RPMI8226 (cell line): ENCODE measurements at regions not wholly inside any gene's neighbourhood (a gene's known extent, or its start where the extent isn't known, plus 50 kb on each side); places are given as distances from the start of the nearest gene placed in this dataset.
"Not testable (repeated sequence)": the region's sequence is repeated elsewhere in the genome, so short reads cannot be mapped to it uniquely, and the experiment has no call there.

Experiments
- DNase-seq: peaks from one replicate; pipeline ENCODE4 v3.0.0-alpha.2; 2015

DNA sequence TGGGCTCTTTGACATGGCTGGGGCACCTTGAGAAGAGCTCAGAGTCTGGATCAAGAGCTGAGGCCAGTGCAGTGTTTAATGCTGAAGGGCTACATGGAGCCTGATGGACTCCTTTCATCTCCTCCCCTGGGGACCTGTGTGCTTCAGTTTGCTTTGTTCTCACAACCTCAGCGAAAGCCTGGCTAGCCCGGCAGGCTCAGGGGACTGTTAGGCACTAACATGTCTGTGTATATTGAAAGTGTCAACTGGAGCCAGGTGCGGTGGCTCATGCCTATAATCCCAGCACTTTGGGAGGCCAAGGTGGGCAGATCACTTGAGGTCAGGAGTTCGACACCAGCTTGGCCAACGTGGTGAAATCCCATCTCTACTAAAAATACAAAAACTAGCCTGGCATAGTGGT, 194.5 kb downstream of the C1orf94 start:
- not testable (repeated sequence) for DNase-seq

DNA sequence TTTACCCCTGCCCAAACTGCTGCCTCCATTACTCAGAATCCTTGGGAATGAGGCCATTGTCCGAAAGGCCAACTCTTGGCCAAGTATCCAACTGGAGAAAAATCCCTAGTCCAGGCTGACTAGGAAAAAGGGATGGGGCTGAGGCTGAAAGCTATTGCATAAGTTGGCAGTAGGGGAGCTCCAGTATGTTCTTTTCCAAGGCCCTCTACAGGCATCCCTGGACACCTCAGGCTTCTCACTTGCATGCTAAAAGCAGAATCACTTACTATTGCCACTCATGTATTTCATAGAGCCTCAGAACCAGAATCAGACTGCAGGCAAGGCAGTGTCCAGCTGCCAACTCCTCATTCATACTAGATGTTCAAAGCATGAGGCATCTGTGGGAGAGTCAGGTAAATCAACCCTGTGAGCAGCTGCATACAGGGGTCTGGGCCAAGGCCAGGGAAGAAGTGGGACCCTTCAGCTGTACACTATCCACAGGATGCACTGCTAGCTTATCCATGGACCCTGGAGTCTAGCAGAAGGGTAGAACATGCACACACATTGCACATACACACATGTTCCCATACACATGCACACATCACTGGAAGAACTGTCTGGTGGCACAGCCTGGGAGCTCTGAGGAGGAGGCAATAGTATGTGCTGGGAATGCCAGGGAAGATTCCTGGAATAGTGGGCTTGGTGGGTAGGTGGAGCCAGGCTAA, 195.3 kb downstream of the C1orf94 start:
- no peak for DNase-seq

DNA sequence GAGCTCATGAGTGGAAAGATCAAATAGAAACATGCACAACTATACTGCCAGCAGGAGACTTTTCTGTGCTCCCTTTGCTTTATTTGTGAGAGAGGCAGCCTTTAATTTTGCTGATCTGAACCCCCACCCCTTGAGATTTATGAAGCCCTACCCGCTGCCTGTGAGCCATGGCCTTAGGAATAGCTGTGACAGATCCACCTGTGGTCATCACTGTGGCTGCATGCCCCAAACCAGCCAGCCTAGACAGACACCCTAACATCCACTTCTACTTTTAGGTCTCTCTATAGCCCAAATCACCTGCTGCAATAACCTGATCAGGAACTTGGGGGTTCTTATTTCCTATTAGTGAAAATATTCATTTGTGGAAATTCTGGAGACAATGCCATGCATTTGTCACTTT, 196.2 kb downstream of the C1orf94 start:
- no peak for DNase-seq

DNA sequence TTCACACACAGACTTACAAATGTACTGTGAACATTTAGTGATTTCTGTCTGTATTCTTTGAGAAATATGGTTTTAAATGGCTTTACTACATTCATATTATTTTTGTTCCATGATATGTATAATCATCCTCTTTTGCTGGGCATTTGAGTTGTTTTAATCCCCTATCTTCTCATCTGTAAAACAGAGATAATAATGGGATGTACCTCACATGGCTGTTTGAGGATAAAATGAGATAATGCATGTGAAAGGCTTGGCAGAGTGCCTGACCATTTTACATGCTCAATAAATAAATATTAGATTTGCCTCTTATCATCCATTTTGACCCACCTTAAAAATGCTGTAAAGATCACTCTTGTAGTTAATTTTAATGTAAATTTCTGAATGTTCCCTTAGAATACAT, 197.2 kb downstream of the C1orf94 start:
- DNase-seq: no peak

DNA sequence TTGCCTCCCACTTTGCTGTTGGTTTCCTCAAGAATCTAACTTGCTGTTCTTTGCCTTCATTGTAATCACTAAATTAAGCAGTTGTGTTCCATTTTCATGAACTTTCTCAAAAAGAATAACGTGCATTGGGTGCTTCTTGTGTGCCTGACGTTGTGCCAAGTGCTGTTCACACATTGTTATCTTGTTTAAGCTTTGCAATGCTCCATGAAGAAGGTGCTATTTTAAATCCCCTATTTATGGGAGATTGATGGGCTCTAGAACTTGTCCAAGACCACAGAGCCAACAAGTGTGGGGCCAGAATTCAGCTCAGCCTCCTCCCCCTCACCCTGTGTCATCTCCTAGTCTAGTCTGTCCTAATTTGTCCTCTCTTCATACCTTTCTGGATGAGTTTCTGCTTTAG, 199.8 kb downstream of the C1orf94 start:
- DNase-seq: no peak

DNA sequence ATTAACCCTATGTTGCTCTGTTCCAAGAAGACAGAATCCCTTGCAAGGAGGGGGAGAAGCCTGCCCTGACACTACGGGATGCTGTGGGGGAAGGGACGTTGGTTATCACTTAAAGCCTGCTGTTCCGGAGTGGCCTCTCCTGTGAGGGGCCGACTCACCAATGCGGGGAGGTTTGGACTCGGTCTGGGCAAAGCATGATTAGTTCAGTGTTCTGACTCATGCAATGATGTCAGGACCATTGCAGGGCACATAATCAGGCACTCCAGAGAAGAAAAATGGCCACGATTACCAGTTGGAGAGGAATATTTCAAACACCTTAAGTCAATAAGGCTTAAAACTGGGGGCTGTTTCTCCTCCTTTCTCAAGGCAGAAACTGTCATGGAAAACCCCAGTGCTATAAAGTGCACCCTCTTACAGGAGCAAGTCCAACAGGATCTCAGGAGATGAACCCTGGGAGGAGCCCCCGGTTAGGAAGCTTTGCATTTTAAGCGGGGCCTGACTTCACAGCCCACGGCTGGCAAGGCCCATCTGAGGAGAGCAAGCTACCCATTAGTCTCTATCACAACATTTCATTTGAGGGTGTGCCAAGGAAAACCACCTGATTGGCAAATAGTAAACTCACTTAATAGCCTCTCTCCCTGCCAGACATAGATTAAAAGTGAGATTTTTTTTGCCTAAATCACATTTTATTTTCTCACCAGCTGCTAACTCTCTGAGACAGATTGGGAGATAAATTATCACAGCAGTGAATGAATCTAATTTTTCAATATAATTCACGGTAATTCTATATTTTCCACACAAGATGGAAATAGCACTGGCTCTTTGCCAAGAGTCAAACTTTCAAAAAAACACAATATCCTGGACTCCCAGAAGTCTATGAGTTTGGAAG, 202.5 kb downstream of the C1orf94 start:
- DNase-seq: no peak

DNA sequence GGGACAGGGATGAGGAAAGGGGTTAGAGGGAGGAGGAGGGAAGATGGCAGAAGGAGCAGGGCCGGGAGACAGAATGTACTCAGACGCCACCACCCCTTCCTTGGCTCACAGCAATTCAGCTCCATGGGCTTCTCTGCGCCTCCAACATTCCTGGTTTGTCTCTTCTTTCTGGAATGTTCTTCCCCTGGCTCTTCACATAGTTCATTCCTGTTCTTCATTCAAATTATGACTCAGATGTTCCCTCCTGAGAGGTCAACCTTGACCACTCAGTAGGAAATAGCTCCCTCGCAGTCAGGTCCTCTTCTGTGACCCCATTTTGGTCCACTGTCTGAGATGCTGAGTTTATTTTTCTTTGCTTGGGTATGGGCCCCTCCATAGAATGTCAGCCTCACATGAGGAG, 203.2 kb downstream of the C1orf94 start:
- DNase-seq: no peak

DNA sequence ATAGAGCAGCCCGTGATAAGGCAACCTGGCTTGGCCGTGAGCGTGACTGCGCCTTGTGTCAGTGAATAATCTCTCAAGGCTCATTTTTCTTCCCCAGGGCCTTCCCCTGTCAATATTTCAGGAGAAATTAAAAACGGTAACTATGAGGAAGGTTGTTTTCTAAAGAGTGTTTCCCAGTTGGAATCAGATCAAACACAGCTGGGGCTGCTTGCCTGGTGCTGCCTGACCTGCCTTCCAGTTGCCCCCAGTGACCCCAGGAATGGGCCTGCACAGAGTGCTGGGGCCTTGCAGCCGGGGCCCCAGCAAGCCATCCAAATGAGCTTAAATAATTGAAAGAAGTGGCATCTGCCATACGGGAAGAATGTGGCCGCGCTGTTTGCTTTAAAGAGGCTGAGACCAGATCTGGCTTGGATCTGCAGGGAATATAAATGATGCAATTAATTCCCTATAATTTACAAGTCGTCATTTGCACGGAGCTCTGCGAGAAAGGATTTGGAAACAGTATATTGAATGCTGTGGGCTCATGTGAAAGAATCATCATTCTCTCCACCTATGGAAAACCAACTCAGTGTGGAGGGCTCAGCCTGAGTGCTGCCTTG, 203.9 kb downstream of the C1orf94 start:
- no peak for DNase-seq

DNA sequence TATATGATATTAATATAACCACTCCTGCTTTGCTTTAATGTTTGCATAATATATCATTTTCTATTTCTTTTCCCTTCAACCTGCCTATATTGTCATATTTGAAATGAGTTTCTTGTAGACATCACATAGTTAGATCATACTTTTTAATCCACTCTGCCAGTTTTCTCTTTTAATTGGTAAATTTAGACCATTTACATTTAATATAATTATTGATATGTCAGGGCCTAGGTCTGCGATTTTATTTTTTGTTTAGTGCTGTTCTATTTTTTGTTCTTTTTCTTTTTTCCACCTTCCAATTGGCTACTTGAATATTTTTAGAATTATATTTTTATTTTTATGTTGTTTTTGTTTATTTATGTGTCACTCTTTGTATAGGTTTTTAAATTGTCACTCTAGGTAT, 213.3 kb downstream of the C1orf94 start:
- no peak for DNase-seq

DNA sequence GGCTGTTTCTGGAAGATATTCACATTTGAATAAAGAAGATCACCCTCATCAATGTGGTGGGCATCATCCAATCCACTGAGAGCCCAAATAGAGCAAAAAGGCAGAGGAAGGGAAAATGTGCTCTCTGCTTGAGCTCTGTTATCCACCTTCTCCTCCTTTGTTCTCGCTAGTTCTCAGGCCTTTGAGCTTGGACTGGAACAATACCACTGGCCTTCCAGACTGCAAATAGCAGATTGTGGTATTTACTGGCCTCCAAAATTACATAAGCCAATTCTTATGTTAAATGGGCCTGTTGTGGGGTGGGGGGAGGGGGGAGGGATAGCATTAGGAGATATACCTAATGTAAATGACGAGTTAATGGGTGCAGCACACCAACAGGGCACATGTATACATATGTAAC, 219.3 kb downstream of the C1orf94 start:
- DNase-seq: no peak

DNA sequence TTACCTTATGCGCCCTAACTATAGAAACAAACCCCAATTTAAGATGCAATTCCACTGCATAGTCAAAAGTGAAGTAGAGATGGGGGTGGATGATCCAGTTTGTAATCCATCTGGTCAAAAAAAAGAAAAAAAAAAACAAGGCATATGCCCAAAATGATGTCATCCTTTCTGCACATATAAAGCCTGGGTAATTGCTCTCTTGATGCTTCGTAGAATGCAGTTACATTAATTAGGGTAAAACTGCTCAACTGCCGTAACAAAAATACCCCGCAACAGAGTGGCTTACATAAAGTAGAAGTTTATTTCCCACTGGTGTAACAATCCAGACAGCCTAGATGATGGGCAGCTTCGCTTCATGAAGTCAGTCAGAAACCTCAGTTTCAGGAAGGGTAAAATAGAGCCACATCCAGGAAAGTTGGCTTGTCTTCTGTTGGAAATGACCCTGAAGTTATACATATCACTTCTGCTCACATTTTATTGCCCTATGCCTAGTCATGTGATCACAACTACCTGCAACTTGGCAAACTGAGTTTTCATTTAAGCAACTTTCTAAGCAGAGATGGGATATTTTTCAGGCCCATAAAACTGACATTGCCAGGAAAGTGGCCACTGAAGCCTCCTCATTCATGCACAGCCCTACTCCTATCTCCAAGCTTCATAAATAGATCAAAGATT, 221.7 kb downstream of the C1orf94 start:
- DNase-seq: no peak

DNA sequence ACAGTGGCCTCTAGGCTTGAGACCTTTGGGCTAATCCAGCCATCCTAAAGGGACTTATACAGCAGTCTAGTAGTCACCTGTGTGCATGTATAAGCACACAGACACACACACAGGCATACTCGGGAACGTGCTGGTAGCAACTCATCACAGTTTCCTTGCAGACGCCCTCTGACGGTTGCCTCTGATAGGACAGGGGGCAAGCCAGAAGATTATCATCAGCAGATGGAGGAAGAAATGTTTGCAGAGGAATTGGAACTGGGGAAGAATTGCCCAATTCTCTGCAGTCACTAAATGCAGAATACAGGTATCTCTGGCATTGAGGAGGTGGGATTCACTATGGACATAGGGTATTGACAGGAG, 222.2 kb downstream of the C1orf94 start:
- no peak for DNase-seq

DNA sequence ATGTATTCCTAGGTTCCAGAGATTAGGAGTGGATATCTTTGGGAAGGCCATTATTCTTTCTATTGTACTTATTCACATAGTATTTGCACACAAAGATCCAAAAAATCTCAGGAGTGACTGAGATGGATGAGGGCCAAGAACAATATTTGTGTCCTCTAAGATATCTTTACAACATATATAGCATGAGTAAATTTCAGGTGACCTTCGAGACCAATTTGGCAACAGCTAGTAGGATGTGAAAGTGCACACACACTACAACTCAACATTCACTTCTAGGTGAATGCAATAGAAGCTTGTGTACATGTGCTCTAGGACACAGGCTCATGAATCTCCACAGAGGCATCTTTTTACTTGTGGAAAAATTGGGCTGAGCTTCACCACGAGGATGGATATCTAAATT, 224.0 kb downstream of the C1orf94 start:
- no peak for DNase-seq

DNA sequence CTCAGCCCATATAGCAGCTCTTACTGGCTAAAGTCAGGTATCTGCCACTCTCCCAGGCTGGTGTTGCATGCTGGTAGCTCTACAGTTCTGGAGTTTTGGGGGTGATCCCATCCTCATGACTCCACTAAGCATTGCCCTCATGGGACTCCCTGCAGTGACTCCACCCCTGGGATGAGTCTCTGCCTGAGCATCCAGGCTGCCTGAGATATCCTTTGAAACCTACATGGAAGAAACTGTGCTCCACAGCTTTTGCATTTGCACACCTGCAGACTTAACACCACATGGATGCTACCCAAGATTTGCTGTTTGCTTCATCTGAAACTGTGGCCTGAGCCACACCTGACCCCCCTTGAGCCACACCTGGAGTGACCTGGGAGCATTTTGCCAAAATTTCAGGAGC, 226.4 kb downstream of the C1orf94 start:
- DNase-seq: no peak

DNA sequence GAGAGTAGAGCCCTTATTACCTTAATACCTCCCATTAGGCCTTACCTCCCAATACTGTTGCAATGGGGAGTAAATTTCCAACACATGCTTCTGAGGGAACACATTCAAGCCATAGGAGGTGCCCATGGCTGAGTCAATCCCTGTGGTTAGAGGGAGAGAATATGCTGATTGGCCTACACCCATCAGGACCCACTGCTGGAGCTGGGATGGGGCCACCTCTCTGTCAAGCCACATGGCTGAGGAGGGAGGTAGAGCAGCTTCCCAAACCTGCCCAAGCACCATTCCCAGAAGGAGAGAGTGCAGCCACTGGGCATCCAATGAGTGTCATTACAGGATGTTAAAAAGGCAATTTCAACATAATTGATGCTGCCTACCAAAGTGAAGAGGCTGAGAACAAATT, 228.1 kb downstream of the C1orf94 start:
- no peak for DNase-seq

DNA sequence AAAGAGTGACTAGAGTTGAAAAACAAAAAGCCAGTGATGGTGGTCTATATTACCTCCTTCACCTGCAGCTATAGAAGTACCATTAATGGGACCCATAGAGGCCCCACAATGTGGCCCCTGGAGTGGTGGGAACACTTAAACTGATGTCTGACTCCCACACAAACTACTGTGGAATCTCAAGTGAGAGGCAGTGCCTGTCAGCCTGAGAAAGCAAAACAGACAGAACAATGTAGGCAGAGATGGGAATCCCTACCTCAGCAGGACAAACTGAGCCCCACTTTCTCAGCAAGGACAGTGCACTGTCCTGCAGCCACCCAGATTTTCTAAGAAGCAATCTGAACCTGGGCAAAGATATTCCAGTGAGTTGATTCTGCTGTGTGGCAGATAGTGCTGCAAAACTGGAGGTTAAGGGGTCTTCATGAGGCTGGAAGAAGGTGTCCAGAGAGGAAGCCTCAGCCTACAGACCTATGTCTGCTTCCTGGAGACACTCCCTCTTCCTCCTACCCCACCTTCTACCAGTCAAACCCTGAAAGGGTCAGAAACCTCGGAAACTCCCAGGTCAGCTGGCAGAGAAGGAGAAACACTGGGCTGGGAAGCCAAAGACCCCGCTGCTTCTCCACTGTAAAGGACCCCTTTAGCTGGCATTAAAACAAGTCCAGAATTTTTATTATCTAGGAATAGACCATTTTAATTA, 228.7 kb downstream of the C1orf94 start:
- DNase-seq: no peak

DNA sequence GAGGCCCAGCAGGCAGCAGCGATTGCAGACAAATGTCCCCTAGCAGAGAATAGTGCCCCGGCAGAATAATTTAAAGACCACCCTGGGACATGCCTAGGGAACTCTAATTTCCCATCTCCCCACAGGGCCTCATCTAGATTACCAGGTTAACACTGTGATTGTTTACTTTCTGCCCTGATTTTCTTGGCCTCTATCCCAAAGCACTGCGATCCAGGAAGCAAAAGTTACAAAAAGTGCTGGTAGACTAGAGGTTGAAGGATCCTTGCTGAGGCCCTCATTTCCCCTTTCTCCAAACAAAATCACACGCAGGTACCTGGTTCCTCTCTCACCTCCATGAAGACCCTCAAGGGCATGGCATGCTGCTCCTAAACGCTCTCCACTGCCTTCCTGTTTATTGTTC, 229.7 kb downstream of the C1orf94 start:
- no peak for DNase-seq

DNA sequence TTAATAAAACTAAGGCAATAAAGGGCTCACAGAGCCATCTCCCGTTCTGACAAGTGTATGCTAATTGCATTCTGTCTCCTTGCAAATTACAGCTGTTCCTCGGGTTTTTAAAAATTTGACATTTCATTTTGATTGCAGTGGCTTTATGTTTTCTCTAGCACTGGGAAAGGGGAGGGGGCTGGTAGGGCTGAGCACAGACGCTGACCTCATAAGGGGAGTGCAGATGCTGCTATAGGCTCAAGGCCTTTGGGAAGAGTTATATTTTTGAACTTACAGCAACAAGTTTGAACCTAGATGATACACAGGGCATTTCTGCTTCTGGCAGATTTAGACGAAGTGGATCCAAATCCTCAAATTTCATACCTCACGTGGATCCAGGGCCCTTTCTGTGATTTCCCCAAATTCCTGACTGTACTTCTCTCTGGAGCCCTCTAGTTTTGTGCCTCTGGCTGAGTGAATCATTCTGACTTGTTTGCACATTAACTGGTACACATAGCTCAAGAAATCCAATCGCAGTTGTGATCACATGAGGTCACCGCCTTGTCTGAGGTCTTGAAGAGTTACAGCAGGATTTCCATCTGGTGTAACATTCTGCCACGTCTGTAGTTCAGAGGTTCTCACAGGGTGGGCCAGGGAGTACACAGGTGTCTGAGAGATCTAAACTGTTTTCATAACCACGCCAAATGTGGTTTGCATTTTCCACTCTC, 230.3 kb downstream of the C1orf94 start:
- no peak for DNase-seq

DNA sequence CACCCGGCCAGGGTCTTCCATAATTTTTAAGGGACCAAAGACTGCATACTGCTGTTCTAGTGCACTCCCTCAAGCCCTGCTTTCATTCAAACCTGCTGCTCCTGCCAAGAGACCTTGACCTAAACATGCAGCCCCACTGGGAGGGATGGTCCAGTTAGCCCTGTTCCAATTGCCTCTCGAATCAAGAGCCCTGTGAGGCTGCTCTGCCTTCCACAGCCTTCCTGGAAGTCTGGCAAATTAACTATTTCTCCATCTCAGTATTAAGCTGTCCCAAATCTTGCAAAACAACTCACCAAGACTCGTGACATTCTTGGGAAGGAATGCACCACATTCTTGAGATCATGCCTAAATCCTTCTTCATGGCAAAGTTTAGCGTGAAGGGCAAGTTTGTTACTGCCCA, 231.3 kb downstream of the C1orf94 start:
- no peak for DNase-seq

DNA sequence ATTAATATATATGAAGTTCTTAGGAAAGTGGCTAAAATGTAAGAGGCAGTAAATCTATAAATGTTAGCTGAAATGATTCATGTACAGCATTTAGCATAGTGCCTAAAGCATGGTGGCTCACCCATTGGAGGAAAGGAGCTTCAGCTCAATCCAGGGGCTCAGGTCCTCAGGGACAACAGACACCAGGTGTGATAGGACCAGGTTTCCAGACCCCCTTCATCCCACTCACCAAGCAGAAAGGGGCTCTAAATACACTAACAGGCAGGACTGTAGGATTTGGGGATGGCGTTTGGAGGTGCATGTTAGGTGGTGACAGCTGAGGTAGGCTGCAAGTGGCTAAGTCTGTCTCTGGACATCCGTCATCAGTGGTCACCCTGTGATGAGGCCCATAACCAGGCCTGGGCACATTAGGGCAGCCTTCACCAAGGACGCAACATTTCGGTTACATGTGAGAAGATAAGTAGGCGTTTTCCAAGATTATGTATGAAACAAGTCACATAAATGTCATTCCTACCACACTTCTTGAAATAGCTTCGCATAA, 233.1 kb downstream of the C1orf94 start:
- no peak for DNase-seq

DNA sequence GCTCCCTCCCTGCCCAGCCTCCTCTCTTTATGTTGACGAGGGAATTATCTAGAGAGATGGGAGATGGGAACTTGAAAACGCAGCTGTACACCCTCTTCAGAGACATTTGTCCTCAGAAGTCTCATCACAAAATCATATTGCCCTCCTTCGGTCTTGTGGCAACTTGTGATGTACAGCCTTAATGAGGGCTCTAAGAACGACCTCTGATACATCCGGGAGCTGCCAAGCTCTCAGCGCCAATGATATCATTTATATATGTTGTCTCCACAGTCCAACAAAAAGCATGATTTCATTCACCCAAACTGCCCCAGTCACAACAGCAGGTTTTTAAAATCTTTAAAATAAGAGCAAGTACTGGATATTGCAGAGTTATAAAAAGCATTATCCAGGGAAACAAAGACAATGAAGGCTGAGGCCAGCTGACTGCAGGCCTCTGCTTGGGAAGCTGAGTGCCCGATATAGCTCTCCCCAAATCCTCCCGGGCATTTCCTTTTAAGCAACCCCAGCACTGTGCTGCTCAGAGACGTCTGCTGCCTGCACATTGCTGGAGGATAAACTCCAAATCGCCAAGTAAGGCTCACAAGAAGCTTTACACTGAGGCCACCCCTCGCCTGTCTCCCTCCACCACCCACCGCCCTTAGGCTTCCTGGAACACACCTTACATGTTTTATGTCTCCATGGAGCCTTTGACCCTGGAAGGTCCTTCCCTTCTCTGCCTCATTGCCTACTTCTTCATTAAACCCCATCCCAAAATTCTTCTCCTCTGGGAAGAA, 236.1 kb downstream of the C1orf94 start:
- no peak for DNase-seq
